Upper lobe of left lung (tissue), 6 donors: ENCODE measurements at regions not wholly inside any gene's neighbourhood (a gene's known extent, or its start where the extent isn't known, plus 50 kb on each side); places are given as distances from the start of the nearest gene placed in this dataset.

Source experiments
- ATAC-seq, 2 donors: fragments of 200-7000 bp; cut with Tn5 transposase; one replicate each; pipeline ENCODE4 v1.9.1; 2022; ENCODE audit warnings: mild to moderate bottlenecking in 2 of 2, moderate library complexity in 2 of 2; ENCODE audit not compliant: low FRiP score in 2 of 2
- DNase-seq, 2 donors: peaks; one replicate each; pipeline ENCODE4 v3.0.0-alpha.2; 2019 to 2020
- H3K27ac ChIP-seq, 4 donors: fragments of 200-600 bp; sonication (generic); one replicate each; pipeline ENCODE4 v1.5.1; 2016 to 2019
- H3K27me3 ChIP-seq, 4 donors: fragments of 200-600 bp; sonication (generic); one replicate each; pipeline ENCODE4 v1.5.1; 2017 to 2019
- H3K36me3 ChIP-seq, 4 donors: fragments of 200-600 bp; sonication (generic); one replicate each; pipeline ENCODE4 v1.5.1; 2016 to 2019
- H3K4me1 ChIP-seq, 4 donors: fragments of 200-600 bp; sonication (generic); one replicate each; pipeline ENCODE4 v1.5.1; 2018 to 2019
- H3K4me3 ChIP-seq, 4 donors: fragments of 200-600 bp; sonication (generic); one replicate each; pipeline ENCODE4 v1.5.1; 2017 to 2019; ENCODE audit warnings: mild to moderate bottlenecking in 2 of 4, moderate library complexity in 1 of 4
- H3K9me3 ChIP-seq, 4 donors: fragments of 200-600 bp; sonication (generic); one replicate each; pipeline ENCODE4 v1.5.1; 2018 to 2019
- EP300 ChIP-seq, 4 donors: sonication (generic); formaldehyde crosslinking; IDR thresholded peaks; one replicate each; pipeline ENCODE4 v1.5.1; 2017; ENCODE audit warnings: antibody characterized with exemption in 4 of 4, control low read depth in 2 of 4
- POLR2A ChIP-seq, 4 donors: fragments of 450-650 bp; IDR thresholded peaks; one replicate each; pipeline ENCODE4 v1.5.1; 2016 to 2017; ENCODE audit warnings: antibody characterized with exemption in 4 of 4, mild to moderate bottlenecking in 2 of 4
- POLR2AphosphoS5 ChIP-seq, 2 donors: sonication (generic); formaldehyde crosslinking; IDR thresholded peaks; one replicate each; pipeline ENCODE4 v1.5.1; 2017; ENCODE audit warnings: antibody characterized with exemption in 2 of 2
- WGBS, 2 donors: methylation state at CpG; one replicate each; pipeline ENCODE4 v1.1.5; 2017 to 2018; 5-methylcytosine and 5-hydroxymethylcytosine counted together
- TF ChIP-seq, protein P1 (sequence below), 6 experiments: fragments of 450-650 bp in 4 of 6; fragments of 200-600 bp in 2 of 6; sonication (generic) in 2 of 6; IDR thresholded peaks; one replicate each; pipeline ENCODE4 v1.5.1; 2016 to 2019; ENCODE audit warnings: antibody characterized with exemption in 6 of 6
- donor health status: DM: no; HTN: no; CAD: no; lungs with moderate emphysema.
- donor health status: DM: no; HTN: yes; CAD: no; lungs with severe emphysema.

GRCh38 chr5:74942622-74943286 is 76.6 kb upstream of the FAM169A start:
- H3K36me3 ChIP-seq, result no peaks in the 10 kb centered on the region
- WGBS, 2 donors, result 91 to 93% methylated on average over 10 of the region's 10 CpGs

GRCh38 chr5:74940782-74941353 is 74.7 kb upstream of the FAM169A start:
- no peak overlapping the region for H3K4me3 ChIP-seq
- H3K9me3 ChIP-seq, result no peaks in the 10 kb centered on the region
- no peaks in the 10 kb centered on the region for H3K27me3 ChIP-seq
- TF ChIP-seq POLR2A (IDR thresholded peaks at IDR 0.05) (no peak), EP300 (IDR thresholded peaks at IDR 0.05) (no peak), POLR2AphosphoS5 (IDR thresholded peaks at IDR 0.05) (no peak)
- TF ChIP-seq, protein P1, sequence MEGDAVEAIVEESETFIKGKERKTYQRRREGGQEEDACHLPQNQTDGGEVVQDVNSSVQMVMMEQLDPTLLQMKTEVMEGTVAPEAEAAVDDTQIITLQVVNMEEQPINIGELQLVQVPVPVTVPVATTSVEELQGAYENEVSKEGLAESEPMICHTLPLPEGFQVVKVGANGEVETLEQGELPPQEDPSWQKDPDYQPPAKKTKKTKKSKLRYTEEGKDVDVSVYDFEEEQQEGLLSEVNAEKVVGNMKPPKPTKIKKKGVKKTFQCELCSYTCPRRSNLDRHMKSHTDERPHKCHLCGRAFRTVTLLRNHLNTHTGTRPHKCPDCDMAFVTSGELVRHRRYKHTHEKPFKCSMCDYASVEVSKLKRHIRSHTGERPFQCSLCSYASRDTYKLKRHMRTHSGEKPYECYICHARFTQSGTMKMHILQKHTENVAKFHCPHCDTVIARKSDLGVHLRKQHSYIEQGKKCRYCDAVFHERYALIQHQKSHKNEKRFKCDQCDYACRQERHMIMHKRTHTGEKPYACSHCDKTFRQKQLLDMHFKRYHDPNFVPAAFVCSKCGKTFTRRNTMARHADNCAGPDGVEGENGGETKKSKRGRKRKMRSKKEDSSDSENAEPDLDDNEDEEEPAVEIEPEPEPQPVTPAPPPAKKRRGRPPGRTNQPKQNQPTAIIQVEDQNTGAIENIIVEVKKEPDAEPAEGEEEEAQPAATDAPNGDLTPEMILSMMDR (IDR thresholded peaks at IDR 0.05), result no peak
- H3K4me1 ChIP-seq, result no peaks in the 10 kb centered on the region
- 70 to 85% methylated on average over 2 of the region's 2 CpGs for WGBS, 2 donors
- H3K27ac ChIP-seq, result no peak overlapping the region
- DNase-seq, result no peak
- no peaks in the 10 kb centered on the region for H3K36me3 ChIP-seq
- ATAC-seq, result no peak

More at GRCh38 chr5:74942622-74943286, 76.6 kb upstream of the FAM169A start:
- TF ChIP-seq, protein P1 (IDR thresholded peaks at IDR 0.05), result no peak
- TF ChIP-seq POLR2AphosphoS5 (IDR thresholded peaks at IDR 0.05), result no peak
- TF ChIP-seq POLR2A (IDR thresholded peaks at IDR 0.05), result no peak
- no peak for TF ChIP-seq EP300 (IDR thresholded peaks at IDR 0.05)
- no peak overlapping the region for H3K27ac ChIP-seq
- ATAC-seq, result no peak
- no peak overlapping the region for H3K4me3 ChIP-seq
- H3K27me3 ChIP-seq, result no peaks in the 10 kb centered on the region
- H3K9me3 ChIP-seq, result no peaks in the 10 kb centered on the region
- DNase-seq, result no peak
- peaks cover 0 to under 1% (median 0%) of the 10 kb centered on the region in 4 donors for H3K4me1 ChIP-seq

DNA sequence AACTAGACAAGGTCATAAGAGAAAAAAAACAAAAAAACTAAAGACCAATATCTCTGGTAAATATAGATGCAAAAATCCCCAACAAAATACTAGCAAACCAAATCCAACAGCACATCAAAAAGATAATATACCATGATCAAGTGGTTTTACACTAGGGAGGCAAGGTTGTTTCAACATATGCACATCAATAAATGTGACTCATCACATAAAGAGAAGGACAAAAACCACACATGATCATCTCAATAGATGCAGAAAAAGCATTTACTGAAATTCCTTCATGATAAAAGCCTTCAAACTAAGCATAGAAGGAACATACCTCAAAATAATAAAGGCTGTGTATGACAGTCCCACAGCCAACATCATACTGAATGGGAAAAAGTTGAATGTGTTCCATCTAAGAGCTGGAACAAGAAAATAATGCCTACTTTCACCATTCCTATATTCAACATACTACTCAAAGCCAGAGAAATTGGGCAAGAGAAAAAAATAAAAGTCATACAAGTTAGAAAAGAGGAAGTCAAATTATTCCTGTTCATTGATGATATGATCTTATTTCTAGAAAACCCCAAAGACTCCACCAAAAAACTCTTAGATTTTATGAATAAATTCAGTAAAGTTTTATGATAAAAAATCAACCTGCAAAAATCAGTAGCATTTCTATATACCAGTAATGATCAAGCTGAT is 72.2 kb upstream of the FAM169A start:
- Histone ChIP-seq H3K4me1 (peaks cover 0 to 7% (median 3%) of the 10 kb centered on the region in 4 donors), H3K27me3 (no peaks in the 10 kb centered on the region), H3K9me3 (no peaks in the 10 kb centered on the region), H3K4me3 (no peak overlapping the region), H3K36me3 (no peaks in the 10 kb centered on the region), H3K27ac (no peak overlapping the region)
- no peak for TF ChIP-seq EP300 (IDR thresholded peaks at IDR 0.05)
- no peak for TF ChIP-seq POLR2AphosphoS5 (IDR thresholded peaks at IDR 0.05)
- TF ChIP-seq POLR2A (IDR thresholded peaks at IDR 0.05), result no peak
- TF ChIP-seq, protein P1 (IDR thresholded peaks at IDR 0.05), result no peak
- no peak for ATAC-seq
- DNase-seq, result no peak

- Histone ChIP-seq H3K27ac (no peak overlapping the region), H3K9me3 (no peaks in the 10 kb centered on the region), H3K4me3 (no peak overlapping the region), H3K27me3 (no peaks in the 10 kb centered on the region), H3K36me3 (no peaks in the 10 kb centered on the region), H3K4me1 (peaks cover 0 to 7% (median 3%) of the 10 kb centered on the region in 4 donors)
- no peak for TF ChIP-seq POLR2AphosphoS5 (IDR thresholded peaks at IDR 0.05)
- TF ChIP-seq POLR2A (IDR thresholded peaks at IDR 0.05), result no peak
- TF ChIP-seq EP300 (IDR thresholded peaks at IDR 0.05), result no peak
- TF ChIP-seq, protein P1 (IDR thresholded peaks at IDR 0.05), result no peak
- WGBS, 2 donors, result 51 to 55% methylated on average over 4 of the region's 4 CpGs
- ATAC-seq, result peak in 1 of 2 donors; percentile 19
- DNase-seq, result no peak
These were observed 69.5 kb upstream of the FAM169A start for GRCh38 chr5:74935752-74936091.
